HepG2 (cell line): ENCODE measurements at regions not wholly inside any gene's neighbourhood (a gene's known extent, or its start where the extent isn't known, plus 50 kb on each side); places are given as distances from the start of the nearest gene placed in this dataset.

Source experiments
- DRAP1 ChIP-seq: IDR thresholded peaks from 2 replicates; pipeline ENCODE4 v1.6.1; 2016; ENCODE audit warnings: missing genetic modification reagents, missing compliant biosample characterization
- FOXA3 ChIP-seq: IDR thresholded peaks from 2 replicates; pipeline ENCODE4 v1.6.1; 2016; ENCODE audit warnings: missing genetic modification reagents, missing compliant biosample characterization
- KDM5B ChIP-seq: sonication (generic); formaldehyde crosslinking; IDR thresholded peaks from 2 replicates; pipeline ENCODE4 v1.4.0; 2020; ENCODE audit warnings: missing genetic modification reagents, mild to moderate bottlenecking, borderline replicate concordance
- SATB2 ChIP-seq: sonication (generic); formaldehyde crosslinking; IDR thresholded peaks from 2 replicates; pipeline ENCODE4 v1.5.0; 2020; ENCODE audit warnings: missing genetic modification reagents
- SNAPC2 ChIP-seq: sonication (generic); formaldehyde crosslinking; IDR thresholded peaks from 2 replicates; pipeline ENCODE4 v1.8.1; 2022; ENCODE audit warnings: mild to moderate bottlenecking, missing genetic modification reagents
- SRF ChIP-seq: IDR thresholded peaks from 2 replicates; pipeline ENCODE4 v1.6.1; 2011; ENCODE audit warnings: mild to moderate bottlenecking, low read depth, low read length, moderate library complexity
- SUZ12 ChIP-seq: fragments of 150-350 bp; IDR thresholded peaks from 2 replicates; pipeline ENCODE4 v1.6.1; 2014; ENCODE audit warnings: low read depth, low read length
- THAP9 ChIP-seq: sonication (generic); formaldehyde crosslinking; IDR thresholded peaks from 2 replicates; pipeline ENCODE4; 2020; ENCODE audit warnings: missing genetic modification reagents, mild to moderate bottlenecking, borderline replicate concordance
- ZNF230 ChIP-seq: sonication (generic); formaldehyde crosslinking; IDR thresholded peaks from 2 replicates; pipeline ENCODE4 v1.4.0; 2020; ENCODE audit warnings: mild to moderate bottlenecking, missing genetic modification reagents
- ZNF264 ChIP-seq: sonication (generic); formaldehyde crosslinking; IDR thresholded peaks from 2 replicates; pipeline ENCODE4 v1.4.0; 2020; ENCODE audit warnings: missing genetic modification reagents
- ZNF33A ChIP-seq: sonication (generic); formaldehyde crosslinking; IDR thresholded peaks from 2 replicates; pipeline ENCODE4 v1.5.1; 2020; ENCODE audit warnings: missing genetic modification reagents, mild to moderate bottlenecking, moderate library complexity, borderline replicate concordance
- TF ChIP-seq, protein P1 (sequence below): sonication (generic); formaldehyde crosslinking; IDR thresholded peaks from 2 replicates; pipeline ENCODE4 v1.4.0; 2020; ENCODE audit warnings: mild to moderate bottlenecking, missing genetic modification reagents
- TF ChIP-seq, protein P2 (sequence below): sonication (generic); formaldehyde crosslinking; IDR thresholded peaks from 2 replicates; pipeline ENCODE4 v1.4.0; 2020; ENCODE audit warnings: mild to moderate bottlenecking, missing genetic modification reagents
- TF ChIP-seq, protein P3 (sequence below), 2 experiments: IDR thresholded peaks; 2 replicates each; pipeline ENCODE4 v1.6.1; 2011 to 2012; ENCODE audit warnings: low read length in 2 of 2, borderline replicate concordance in 1 of 2, low read depth in 1 of 2, mild to moderate bottlenecking in 1 of 2, moderate library complexity in 1 of 2
- TF ChIP-seq, protein P4 (sequence below): sonication (generic); formaldehyde crosslinking; IDR thresholded peaks from 2 replicates; pipeline ENCODE4 v1.9.0; 2021; ENCODE audit warnings: missing genetic modification reagents, borderline replicate concordance

DNA sequence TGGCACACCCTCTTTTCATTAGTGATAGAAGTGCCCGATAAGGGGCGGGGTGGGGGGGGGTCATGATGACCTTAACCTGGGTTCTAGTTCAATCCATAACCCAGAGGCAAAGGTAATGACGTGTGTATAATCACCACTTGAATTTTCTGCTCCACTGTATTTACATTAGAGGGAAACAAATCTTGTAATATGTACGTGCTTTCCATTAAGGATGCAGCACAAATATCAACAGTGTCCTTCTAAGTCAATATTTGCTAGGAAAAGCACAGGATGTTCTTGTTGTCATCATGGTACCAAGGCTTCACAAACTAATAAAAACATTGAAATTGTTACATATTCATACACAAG is 121.2 kb upstream of the SLC38A2 start (continued):
- TF ChIP-seq, protein P1, sequence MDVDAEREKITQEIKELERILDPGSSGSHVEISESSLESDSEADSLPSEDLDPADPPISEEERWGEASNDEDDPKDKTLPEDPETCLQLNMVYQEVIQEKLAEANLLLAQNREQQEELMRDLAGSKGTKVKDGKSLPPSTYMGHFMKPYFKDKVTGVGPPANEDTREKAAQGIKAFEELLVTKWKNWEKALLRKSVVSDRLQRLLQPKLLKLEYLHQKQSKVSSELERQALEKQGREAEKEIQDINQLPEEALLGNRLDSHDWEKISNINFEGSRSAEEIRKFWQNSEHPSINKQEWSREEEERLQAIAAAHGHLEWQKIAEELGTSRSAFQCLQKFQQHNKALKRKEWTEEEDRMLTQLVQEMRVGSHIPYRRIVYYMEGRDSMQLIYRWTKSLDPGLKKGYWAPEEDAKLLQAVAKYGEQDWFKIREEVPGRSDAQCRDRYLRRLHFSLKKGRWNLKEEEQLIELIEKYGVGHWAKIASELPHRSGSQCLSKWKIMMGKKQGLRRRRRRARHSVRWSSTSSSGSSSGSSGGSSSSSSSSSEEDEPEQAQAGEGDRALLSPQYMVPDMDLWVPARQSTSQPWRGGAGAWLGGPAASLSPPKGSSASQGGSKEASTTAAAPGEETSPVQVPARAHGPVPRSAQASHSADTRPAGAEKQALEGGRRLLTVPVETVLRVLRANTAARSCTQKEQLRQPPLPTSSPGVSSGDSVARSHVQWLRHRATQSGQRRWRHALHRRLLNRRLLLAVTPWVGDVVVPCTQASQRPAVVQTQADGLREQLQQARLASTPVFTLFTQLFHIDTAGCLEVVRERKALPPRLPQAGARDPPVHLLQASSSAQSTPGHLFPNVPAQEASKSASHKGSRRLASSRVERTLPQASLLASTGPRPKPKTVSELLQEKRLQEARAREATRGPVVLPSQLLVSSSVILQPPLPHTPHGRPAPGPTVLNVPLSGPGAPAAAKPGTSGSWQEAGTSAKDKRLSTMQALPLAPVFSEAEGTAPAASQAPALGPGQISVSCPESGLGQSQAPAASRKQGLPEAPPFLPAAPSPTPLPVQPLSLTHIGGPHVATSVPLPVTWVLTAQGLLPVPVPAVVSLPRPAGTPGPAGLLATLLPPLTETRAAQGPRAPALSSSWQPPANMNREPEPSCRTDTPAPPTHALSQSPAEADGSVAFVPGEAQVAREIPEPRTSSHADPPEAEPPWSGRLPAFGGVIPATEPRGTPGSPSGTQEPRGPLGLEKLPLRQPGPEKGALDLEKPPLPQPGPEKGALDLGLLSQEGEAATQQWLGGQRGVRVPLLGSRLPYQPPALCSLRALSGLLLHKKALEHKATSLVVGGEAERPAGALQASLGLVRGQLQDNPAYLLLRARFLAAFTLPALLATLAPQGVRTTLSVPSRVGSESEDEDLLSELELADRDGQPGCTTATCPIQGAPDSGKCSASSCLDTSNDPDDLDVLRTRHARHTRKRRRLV (CRISPR knock-in tag) = no peak
- TF ChIP-seq, protein P2, sequence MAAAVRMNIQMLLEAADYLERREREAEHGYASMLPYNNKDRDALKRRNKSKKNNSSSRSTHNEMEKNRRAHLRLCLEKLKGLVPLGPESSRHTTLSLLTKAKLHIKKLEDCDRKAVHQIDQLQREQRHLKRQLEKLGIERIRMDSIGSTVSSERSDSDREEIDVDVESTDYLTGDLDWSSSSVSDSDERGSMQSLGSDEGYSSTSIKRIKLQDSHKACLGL = no peak
- no peak for TF ChIP-seq THAP9
- peak; percentile 100 for TF ChIP-seq FOXA3 (CRISPR knock-in tag)
- 0 out of 2 replicates have a peak, but pooled peaks have one; percentile 39 for TF ChIP-seq SNAPC2 (CRISPR knock-in tag)
- TF ChIP-seq SUZ12 = no peak
- TF ChIP-seq SRF = no peak
- TF ChIP-seq ZNF33A (CRISPR knock-in tag) = no peak
- TF ChIP-seq KDM5B (CRISPR knock-in tag) = no peak
- no peak for TF ChIP-seq DRAP1
- no peak for TF ChIP-seq ZNF230
- TF ChIP-seq, protein P3, sequence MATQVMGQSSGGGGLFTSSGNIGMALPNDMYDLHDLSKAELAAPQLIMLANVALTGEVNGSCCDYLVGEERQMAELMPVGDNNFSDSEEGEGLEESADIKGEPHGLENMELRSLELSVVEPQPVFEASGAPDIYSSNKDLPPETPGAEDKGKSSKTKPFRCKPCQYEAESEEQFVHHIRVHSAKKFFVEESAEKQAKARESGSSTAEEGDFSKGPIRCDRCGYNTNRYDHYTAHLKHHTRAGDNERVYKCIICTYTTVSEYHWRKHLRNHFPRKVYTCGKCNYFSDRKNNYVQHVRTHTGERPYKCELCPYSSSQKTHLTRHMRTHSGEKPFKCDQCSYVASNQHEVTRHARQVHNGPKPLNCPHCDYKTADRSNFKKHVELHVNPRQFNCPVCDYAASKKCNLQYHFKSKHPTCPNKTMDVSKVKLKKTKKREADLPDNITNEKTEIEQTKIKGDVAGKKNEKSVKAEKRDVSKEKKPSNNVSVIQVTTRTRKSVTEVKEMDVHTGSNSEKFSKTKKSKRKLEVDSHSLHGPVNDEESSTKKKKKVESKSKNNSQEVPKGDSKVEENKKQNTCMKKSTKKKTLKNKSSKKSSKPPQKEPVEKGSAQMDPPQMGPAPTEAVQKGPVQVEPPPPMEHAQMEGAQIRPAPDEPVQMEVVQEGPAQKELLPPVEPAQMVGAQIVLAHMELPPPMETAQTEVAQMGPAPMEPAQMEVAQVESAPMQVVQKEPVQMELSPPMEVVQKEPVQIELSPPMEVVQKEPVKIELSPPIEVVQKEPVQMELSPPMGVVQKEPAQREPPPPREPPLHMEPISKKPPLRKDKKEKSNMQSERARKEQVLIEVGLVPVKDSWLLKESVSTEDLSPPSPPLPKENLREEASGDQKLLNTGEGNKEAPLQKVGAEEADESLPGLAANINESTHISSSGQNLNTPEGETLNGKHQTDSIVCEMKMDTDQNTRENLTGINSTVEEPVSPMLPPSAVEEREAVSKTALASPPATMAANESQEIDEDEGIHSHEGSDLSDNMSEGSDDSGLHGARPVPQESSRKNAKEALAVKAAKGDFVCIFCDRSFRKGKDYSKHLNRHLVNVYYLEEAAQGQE (IDR thresholded peaks at IDR 0.05; ENCODE audit: borderline replicate concordance in 1 of 2, low read depth in 1 of 2, low read length in 2 of 2) = no peak
- no peak for TF ChIP-seq SATB2 (CRISPR knock-in tag)
- peak; percentile 43; the same call in 1 of the 2 replicates for TF ChIP-seq ZNF264 (CRISPR knock-in tag)
- TF ChIP-seq, protein P4, sequence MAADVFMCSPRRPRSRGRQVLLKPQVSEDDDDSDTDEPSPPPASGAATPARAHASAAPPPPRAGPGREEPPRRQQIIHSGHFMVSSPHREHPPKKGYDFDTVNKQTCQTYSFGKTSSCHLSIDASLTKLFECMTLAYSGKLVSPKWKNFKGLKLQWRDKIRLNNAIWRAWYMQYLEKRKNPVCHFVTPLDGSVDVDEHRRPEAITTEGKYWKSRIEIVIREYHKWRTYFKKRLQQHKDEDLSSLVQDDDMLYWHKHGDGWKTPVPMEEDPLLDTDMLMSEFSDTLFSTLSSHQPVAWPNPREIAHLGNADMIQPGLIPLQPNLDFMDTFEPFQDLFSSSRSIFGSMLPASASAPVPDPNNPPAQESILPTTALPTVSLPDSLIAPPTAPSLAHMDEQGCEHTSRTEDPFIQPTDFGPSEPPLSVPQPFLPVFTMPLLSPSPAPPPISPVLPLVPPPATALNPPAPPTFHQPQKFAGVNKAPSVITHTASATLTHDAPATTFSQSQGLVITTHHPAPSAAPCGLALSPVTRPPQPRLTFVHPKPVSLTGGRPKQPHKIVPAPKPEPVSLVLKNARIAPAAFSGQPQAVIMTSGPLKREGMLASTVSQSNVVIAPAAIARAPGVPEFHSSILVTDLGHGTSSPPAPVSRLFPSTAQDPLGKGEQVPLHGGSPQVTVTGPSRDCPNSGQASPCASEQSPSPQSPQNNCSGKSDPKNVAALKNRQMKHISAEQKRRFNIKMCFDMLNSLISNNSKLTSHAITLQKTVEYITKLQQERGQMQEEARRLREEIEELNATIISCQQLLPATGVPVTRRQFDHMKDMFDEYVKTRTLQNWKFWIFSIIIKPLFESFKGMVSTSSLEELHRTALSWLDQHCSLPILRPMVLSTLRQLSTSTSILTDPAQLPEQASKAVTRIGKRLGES = no peak
